ENCODE measurements at regions not wholly inside any gene's neighbourhood (a gene's known extent, or its start where the extent isn't known, plus 50 kb on each side); places are given as distances from the start of the nearest gene placed in this dataset.

GRCh38 chrX:98077440-98077839, 1193.7 kb downstream of the RPA4 start:
- Histone ChIP-seq H3K27ac (ENCODE audit: low read depth, low read length) (no peak overlapping the region), H3K79me2 (ENCODE audit: control insufficient read depth in 1 of 2, insufficient read depth in 2 of 2, low read length in 2 of 2) (no peaks in the 10 kb centered on the region), H2BK120ac (replicated peaks; ENCODE audit: low read depth, low read length) (no peak overlapping the region), H2BK20ac (ENCODE audit: low read length) (no peak overlapping the region), H4K20me1 (replicated peaks in 1 of 2; ENCODE audit: control insufficient read depth in 1 of 2, insufficient read depth in 2 of 2, low read length in 2 of 2) (no peaks in the 10 kb centered on the region), H4K8ac (ENCODE audit: extremely low read depth, insufficient read depth, low read length) (no peak overlapping the region), H4K91ac (replicated peaks; ENCODE audit: insufficient read length, low read length) (no peak overlapping the region), H3K4ac (replicated peaks; ENCODE audit: insufficient read length, low read depth, low read length) (no peak overlapping the region), H4K5ac (ENCODE audit: insufficient read length, low read depth, low read length) (no peak overlapping the region), H3K27me3 (replicated peaks in 1 of 4; ENCODE audit: control insufficient read depth in 3 of 4, extremely low read depth in 1 of 4, insufficient read depth in 3 of 4, low read length in 3 of 4) (no peaks in the 10 kb centered on the region), H3K18ac (ENCODE audit: extremely low read depth, low read length) (no peak overlapping the region), H2BK5ac (ENCODE audit: low read depth, low read length) (no peak overlapping the region), H3K14ac (ENCODE audit: insufficient read length) (no peak overlapping the region), H3K4me3 (ENCODE audit: extremely low read depth in 1 of 4, insufficient read depth in 2 of 4, low read depth in 3 of 4, low read length in 4 of 4) (no peak overlapping the region), H3K4me2 (ENCODE audit: insufficient read depth in 1 of 2, low read depth in 2 of 2, low read length in 2 of 2) (no peak overlapping the region), H2AK5ac (ENCODE audit: low read depth, low read length) (no peak overlapping the region), H3K23me2 (ENCODE audit: low read depth, low read length) (no peaks in the 10 kb centered on the region), H3K36me3 (ENCODE audit: control insufficient read depth in 2 of 4, insufficient read depth in 4 of 4, low read length in 3 of 4) (no peaks in the 10 kb centered on the region), H2BK12ac (ENCODE audit: low read depth, low read length) (no peak overlapping the region), H3K9ac (replicated peaks in 1 of 4; ENCODE audit: extremely low read depth in 1 of 4, low read depth in 3 of 4, low read length in 3 of 4) (no peak overlapping the region), H3K9me3 (ENCODE audit: insufficient read depth in 2 of 2, low read depth in 1 of 2, low read length in 1 of 2) (no peaks in the 10 kb centered on the region), H3K56ac (replicated peaks; ENCODE audit: insufficient read length, low read depth, low read length) (no peak overlapping the region), H3K23ac (ENCODE audit: insufficient read length) (no peak overlapping the region), H2BK15ac (ENCODE audit: low read length) (no peak overlapping the region), H3K4me1 (replicated peaks in 1 of 4; ENCODE audit: control insufficient read depth in 3 of 4, insufficient read depth in 4 of 4, low read length in 3 of 4) (no peaks in the 10 kb centered on the region), H3K79me1 (ENCODE audit: low read depth, low read length) (no peaks in the 10 kb centered on the region), H2AFZ (ENCODE audit: low read length) (no peak overlapping the region)
- no peak for FAIRE-seq
- TF ChIP-seq BRCA1 (IDR thresholded peaks at IDR 0.05; ENCODE audit: low read depth, low read length) = no peak
- no peak for TF ChIP-seq ZNF274 (IDR thresholded peaks at IDR 0.05; ENCODE audit: borderline replicate concordance, extremely low read depth, low read length)
- TF ChIP-seq RAD21 (IDR thresholded peaks at IDR 0.05 in 1 of 2, conservative IDR thresholded peaks at IDR 0.05 in 1 of 2; ENCODE audit: low read depth in 2 of 2, low read length in 2 of 2) = no peak
- no peak for TF ChIP-seq POLR2A (IDR thresholded peaks at IDR 0.05; ENCODE audit: control extremely low read depth in 1 of 2, low read depth in 2 of 2, low read length in 2 of 2)
- WGBS, 2 experiments (ENCODE audit: extremely low coverage in 1 of 2, insufficient coverage in 1 of 2, insufficient read length in 1 of 2, insufficient replicate concordance in 2 of 2, low coverage in 1 of 2, low lambda C conversion rate in 2 of 2, missing lambda C conversion rate in 1 of 2) = 92% methylated on average over 5 of the region's 5 CpGs; no CpG with 5 or more reads in 1 of the 2 experiments
- DNase-seq (ENCODE audit: low read depth in 1 of 2, low spot score in 2 of 2) = no peak
- ChIA-PET POLR2A (ENCODE audit: partially characterized antibody) (no interaction called here), CTCF (ENCODE audit: partially characterized antibody) (no interaction called here)
